NT2/D1 (cell line): ENCODE measurements at regions not wholly inside any gene's neighbourhood (a gene's known extent, or its start where the extent isn't known, plus 50 kb on each side); places are given as distances from the start of the nearest gene placed in this dataset.

ENCODE experiments used
- YY1 ChIP-seq: IDR thresholded peaks from 2 replicates; pipeline ENCODE4 v1.6.1; 2011; ENCODE audit not compliant: insufficient read length, insufficient read depth
- ZNF274 ChIP-seq: IDR thresholded peaks from 2 replicates; pipeline ENCODE4 v1.6.1; 2011; ENCODE audit warnings: mild to moderate bottlenecking, low read depth, low read length

DNA sequence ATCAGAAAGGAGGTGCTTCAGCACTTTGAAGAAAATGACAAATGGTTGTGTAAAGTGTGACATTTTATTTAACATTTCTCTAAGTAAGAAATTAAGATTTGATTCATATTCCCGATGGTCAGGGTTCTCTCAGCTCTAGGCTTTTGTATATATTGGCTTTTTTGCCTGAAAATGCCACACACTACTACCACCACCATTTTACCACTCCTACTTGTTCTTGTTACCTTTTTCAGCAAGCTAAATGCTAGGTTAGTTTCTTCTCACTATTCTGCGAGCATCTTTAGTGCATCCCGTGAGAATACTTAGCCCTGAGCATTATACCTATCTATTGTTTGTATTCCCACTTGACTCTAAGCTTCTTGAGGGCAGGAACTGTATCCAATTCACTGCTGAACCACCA lies 177.6 kb upstream of the MTNR1B start:
- TF ChIP-seq YY1 (no peak), ZNF274 (no peak)
